GM18508 (cell line): ENCODE measurements at regions not wholly inside any gene's neighbourhood (a gene's known extent, or its start where the extent isn't known, plus 50 kb on each side); places are given as distances from the start of the nearest gene placed in this dataset.

Experiments used
- ATAC-seq: cut with Tn5 transposase; IDR thresholded peaks from one replicate; pipeline ENCODE4 v1.9.1; 2021; ENCODE audit warnings: moderate number of reproducible peaks; ENCODE audit not compliant: insufficient read depth, unreplicated experiment

DNA sequence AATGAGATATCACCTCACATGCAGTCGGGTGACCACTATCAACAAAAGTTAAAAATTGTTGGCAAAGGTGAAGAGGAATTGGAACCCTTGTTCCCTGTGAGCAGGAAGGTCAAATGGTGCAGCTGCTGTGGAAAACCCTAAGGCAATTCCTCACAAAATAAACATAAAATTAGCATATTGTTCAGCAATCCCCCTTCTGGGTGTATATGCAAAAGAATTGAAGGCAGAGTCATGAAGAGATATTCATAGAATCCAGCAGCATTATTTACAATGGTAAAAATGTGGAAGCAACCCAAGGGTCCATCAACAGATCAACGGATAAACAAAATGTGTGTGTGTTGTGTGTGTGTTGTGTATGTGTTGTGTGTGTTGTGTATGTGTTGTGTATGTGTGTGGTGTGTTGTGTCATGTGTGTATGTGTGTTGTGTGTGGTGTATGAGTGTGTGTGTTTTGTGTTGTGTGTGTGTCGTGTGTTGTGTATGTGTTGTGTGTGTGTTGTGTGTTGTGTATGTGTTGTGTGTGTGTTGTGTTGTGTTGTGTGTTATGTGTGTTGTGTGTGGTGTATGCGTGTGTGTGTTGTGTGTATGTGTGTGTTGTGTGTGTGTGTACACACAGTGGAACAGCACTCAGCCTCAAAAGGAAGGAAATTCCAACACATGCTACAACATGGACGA, 245.1 kb downstream of the ERMARD start:
- ATAC-seq = no peak

DNA sequence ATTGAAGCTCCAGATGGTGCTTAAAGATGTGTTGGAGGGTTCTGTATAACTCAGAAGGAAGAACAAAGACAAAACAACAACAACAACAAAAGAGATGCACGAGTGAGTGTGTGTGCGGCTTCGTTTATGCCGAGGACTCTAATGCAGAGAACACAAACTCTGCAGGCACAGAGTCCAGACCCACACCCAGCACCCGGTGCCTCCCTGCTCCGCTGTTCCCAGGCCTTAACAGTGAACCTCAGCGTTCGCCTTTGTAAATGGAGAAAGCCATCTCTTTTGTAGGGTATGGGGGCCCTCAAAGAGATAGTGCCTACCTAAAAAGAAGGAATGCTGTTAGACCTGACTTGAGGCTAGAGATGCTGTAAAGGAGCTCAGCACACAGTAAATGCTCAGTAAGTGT, 243.3 kb downstream of the ERMARD start:
- ATAC-seq = no peak

- ATAC-seq = no peak
These were observed 242.5 kb downstream of the ERMARD start for GRCh38 chr6:169993861-169994481.

DNA sequence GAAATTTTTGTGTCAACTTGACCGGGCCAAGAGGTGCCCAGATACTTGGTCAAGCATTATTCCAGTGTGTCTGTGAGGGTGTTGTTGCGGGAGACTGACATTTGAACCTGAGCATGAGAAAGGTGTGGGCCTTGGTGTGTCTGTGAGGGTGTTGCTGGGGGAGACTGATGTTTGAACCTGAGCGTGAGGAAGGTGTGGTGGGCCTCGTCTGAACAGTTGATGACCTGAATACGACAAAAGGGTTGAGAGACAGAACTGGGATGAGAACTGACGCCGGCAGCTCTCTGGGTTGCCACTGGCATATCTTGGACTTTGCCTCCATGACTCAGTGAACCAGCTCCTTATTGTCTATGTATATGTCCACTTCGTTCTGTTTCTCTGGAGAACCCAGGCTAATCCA, 240.5 kb downstream of the ERMARD start:
- ATAC-seq = no peak

DNA sequence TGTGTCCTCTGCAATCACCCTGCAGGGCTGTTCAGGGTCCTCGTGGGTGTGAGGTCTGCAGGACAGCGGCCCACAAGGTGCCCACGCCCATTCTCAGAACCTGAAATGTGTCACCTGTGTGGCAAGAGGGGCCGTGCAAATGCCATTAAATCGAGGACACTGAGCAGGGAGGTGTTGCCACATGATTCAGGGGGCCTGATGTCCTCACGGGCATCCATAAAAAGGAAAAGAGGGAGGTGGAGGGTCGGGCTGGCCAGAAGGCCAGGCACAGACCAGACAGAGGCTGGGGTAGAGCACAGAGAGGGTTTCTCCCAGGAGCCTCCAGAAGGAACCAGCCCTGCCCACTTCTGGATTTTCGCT, 239.6 kb downstream of the ERMARD start:
- no peak for ATAC-seq

DNA sequence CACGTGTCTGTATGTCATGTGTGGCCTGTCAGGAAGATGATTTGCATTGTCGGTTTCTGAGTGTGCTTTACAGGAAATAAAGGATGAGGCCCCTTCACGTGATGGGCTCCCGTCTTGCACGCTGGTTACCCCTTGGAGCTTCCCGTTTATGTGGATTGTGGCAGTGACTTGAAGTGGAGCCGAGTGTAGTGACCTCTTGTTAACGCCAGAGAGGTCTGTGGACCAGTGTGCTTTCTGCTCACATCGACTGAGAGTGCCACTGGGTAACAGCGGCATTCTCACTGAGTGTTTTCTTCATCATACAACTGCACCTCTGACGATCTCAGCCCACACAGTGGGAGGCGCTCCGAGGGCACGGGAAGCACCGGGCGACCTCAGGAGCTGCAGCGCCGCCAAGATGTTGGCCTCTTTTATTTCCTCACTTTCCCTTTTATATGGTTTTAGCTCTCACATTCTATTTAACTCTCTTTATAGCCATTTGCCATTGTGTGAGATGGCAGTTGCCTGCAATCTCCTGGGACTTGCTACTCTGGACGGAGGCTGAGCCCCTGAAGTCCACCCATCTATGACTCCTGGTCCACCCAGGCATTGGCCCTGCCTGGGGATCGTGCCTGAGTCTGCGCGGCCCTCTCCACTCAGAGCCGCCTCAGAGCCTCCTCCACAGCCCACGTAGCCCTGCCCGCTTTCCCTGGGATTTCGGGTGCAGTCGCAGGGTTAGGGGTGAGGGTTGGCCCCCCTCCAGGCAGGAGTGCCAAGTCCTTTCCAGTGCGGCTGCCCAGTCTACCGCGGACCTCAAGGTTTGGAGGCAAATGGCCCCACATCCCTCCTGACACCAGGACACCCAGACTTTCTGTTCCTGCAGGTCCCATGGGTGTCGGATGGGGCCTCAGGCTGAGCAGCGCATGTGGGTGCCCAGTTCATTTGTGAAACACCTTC, 238.9 kb downstream of the ERMARD start:
- ATAC-seq = no peak

GRCh38 chr6:169989594-169989993, 238.2 kb downstream of the ERMARD start:
- ATAC-seq = no peak

DNA sequence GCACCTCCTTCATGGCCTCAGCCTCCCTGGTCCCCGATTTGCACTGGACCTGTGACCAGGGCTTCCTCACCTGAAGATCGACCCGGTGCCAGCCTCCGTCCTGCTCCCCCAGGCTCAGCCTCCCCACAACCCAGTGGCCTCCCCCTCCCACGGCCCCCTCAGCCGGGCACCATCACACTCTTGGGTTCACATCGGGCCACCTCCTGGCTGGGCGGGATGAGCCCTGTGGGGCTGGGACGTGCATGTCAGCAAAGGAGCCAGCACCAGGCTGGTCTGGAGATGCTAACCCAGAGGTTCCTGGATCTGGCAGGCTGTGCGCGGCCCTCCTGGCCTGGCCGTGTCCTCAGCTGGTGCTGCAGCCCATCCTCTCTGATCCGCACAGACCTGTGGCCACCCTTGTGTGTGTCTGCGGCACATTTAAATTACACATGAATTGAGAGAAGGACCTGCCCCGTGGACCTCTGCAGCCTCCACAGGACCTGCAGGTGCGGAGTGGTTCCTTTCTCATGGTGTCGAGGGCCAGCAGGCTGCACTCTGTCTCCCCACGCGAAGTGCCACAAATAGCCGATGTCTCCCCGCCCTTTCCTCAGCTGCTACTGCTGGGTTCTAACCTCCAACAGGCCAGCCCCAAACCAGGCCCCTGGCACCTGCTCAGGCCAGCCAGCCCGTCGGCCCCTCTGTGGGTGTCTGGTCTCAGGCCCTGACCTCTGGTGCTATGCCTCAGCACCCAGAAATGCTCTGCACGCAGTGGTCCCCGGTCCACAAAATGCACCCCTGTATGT, 237.5 kb downstream of the ERMARD start:
- ATAC-seq = no peak

DNA sequence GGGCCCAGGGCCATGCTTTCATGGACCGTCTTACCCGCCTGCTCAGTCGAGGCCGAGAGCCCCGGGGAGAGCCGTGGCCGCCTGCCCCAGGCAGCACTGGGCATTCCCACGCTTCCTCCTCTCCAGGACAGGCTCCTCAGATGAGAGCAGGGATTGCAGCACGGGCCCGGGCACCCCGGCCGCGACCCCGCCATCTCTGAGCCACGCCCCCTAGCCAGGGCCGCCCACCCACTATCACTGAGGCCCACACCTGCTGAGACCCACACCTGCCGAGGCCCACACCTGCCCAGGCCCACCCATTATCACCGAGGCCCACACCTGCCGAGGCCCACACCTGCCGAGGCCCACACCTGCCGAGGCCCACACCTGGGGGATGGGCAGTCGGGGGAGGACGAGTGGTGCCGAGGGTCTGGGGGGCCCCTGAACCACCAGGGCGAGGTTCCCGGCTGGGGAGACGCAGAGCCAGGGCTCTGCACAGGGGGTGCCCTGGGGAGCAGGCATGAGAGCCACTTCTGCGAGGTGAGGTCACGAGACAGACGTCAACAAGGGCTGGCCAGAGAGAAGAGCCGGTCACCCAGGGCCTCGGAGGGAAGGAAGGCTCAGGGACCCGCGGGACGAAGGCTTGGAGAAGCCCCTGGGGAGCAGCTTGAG, 235.6 kb downstream of the ERMARD start:
- no peak for ATAC-seq

DNA sequence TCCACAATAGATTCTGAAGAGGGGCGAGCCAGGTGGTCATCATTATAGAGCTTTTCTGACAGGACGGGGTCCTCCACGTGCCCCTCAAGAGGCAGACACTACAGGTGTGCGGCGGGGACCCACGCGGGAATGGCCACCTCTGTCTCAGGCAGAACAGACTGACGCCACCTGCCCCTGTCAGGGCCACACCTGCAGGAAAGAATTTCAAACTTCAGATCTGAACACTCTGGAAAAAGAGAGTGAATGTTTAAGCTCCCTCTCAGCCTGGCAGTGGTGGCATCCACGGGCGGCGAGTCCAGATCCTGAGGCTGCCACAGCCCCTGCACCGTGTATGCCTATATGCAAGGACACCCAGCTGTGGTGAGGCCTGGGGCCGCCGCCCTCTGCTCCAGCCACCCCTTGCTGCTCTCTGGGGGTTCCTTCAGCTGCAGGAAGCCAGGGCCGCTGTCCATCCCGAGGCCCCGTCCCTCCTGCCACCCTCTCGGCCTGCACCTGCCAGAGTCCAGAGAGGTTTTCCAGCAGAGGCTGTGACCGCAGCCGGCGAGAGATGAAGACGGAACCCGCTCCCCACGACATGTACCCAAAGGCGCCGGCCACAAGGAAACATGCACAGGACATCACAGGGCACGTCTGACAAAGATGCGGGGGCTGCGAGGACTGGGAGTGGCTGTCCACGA, 234.9 kb downstream of the ERMARD start:
- no peak for ATAC-seq

GRCh38 chr6:169985121-169986015, 233.9 kb downstream of the ERMARD start:
- no peak for ATAC-seq

DNA sequence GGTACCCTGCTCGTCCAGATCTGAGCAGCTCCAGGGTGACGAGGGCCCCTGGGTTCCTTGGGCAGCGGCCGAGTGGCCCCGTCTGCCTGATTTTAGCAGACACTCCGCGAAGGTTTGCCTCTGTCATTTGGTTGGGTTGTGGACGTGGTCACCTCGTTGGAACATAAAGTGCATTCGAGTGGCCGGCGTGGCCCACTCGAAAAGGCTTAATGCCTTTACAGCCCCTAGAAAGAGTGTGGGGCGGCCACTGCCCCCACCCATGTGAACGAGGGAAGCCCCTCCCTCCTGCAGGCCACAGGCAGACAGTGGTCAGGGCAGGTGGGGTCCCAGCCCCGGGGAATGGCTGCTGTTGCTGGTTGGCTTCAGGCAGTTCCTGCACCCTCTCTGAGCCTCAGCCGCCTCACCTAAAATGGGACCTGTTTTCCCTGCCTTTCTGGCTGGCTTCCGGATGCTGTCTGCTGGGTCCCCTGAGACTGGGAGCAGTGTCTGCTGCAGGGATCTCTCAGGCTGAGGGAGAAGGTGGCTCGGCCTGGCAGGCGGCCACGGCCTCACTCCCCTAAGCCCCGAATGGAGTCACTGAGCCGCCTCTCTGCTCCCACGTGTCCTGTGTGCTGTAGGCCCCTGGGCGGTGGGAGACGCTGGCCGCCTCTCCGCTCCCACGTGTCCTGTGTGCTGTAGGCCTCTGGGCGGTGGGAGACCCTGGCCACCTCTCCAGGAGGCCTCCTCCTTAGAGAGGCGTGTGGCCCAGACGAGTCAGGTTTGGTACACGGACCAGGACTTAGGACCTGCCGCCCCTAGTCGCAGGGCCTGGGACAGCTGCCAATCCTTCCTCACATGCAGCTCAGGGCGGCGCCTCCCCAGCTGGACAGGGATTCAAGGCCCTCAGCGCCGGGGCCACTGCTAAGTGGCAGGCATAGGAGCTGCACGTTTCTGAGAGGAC, 233.0 kb downstream of the ERMARD start:
- no peak for ATAC-seq

DNA sequence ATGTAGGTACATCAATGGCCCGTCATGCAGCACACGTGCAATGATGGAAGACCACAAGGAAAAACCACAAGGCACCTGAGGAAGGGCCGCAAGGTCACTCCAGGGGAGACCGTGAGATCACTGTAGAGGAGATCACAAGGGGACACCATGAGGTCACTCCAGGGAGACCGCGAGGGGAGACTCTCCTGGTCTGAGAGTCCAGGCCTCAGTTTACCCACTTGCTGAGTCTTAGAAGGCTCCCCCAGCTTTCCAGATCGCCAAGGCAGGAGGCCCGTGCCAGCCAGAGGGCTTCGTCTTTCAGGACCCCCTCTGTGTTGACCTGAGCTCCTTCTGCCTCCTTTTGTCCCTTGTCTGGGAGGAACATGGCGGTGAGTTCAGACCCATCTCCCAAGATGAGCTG, 232.2 kb downstream of the ERMARD start:
- ATAC-seq = no peak

- ATAC-seq = no peak
These were observed 231.3 kb downstream of the ERMARD start for GRCh38 chr6:169982461-169983386.

- no peak for ATAC-seq
These were observed 230.5 kb downstream of the ERMARD start for GRCh38 chr6:169981969-169982368.

DNA sequence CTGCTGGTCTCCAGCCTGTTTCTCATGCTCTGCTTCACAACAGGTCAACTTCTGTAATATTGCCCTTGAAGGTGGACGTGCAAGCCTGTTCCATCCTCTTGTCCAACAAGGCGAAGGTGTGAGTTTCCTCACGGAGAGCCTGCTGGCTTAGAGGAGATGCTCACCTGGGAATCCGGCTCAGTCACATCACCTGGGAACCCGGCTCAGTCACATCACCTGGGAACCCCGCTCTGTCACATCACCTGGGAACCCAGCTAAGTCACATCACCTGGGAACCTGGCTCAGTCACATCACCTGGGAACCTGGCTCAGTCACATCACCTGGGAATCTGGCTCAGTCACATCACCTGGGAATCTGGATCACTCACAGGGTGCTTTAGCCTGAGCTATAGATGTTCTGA, 230.1 kb downstream of the ERMARD start:
- ATAC-seq = no peak
